Natural killer cell (primary cell): ENCODE measurements at regions not wholly inside any gene's neighbourhood (a gene's known extent, or its start where the extent isn't known, plus 50 kb on each side); places are given as distances from the start of the nearest gene placed in this dataset.

Source experiments
- ATAC-seq, 3 donors: fragments of 150-1000 bp in 2 of 3; fragments of 200-7000 bp in 1 of 3; cut with Tn5 transposase; 1 replicate in 1 of 3; 2 replicates in 2 of 3; pipeline ENCODE4 v1.10.0; 2021; ENCODE audit warnings: mild to moderate bottlenecking in 2 of 3, moderate library complexity in 2 of 3
- DNase-seq, 2 donors: peaks; one replicate each; pipeline versions ENCODE4 v3.0.0 to v3.0.0-alpha.2; 2013 to 2021; ENCODE audit warnings: mixed read lengths in 1 of 2
- H3K27ac ChIP-seq: one replicate; pipeline ENCODE4 v1.5.1; 2013; ENCODE audit warnings: mild to moderate bottlenecking, low read length
- H3K27me3 ChIP-seq: one replicate; pipeline ENCODE4 v1.6.1; 2013; ENCODE audit warnings: low read length; ENCODE audit not compliant: control insufficient read depth, insufficient read depth
- H3K36me3 ChIP-seq: one replicate; pipeline ENCODE4 v1.6.1; 2013; ENCODE audit warnings: low read length; ENCODE audit not compliant: control insufficient read depth, insufficient read depth
- H3K4me1 ChIP-seq: one replicate; pipeline ENCODE4 v1.6.1; 2013; ENCODE audit warnings: low read length; ENCODE audit not compliant: control insufficient read depth, insufficient read depth
- H3K4me3 ChIP-seq: one replicate; pipeline ENCODE4 v1.5.1; 2013; ENCODE audit warnings: low read length
- H3K9me3 ChIP-seq: one replicate; pipeline ENCODE4 v1.6.1; 2013; ENCODE audit warnings: low read length; ENCODE audit not compliant: control insufficient read depth, insufficient read depth
- H3K27ac Mint-ChIP-seq, 2 donors: one replicate each; pipeline ENCODE4 v1.8.0; 2022; ENCODE audit warnings: mild to moderate bottlenecking in 2 of 2, mixed read lengths in 2 of 2, moderate library complexity in 1 of 2
- H3K27me3 Mint-ChIP-seq, 2 donors: one replicate each; pipeline ENCODE4 v1.8.0; 2022; ENCODE audit warnings: low read depth in 2 of 2, mixed read lengths in 2 of 2
- H3K36me3 Mint-ChIP-seq: one replicate; pipeline ENCODE4 v1.8.0; 2022; ENCODE audit warnings: mixed read lengths
- H3K4me1 Mint-ChIP-seq, 2 donors: one replicate each; pipeline ENCODE4 v1.8.0; 2022; ENCODE audit warnings: mixed read lengths in 2 of 2
- H3K4me3 Mint-ChIP-seq: one replicate; pipeline ENCODE4 v1.8.0; 2022; ENCODE audit warnings: mild to moderate bottlenecking, moderate library complexity, mixed read lengths
- H3K9me3 Mint-ChIP-seq, 2 donors: one replicate each; pipeline ENCODE4 v1.8.0; 2022; ENCODE audit warnings: mixed read lengths in 2 of 2
- CTCF ChIP-seq: fragments of 200-600 bp; IDR thresholded peaks from one replicate; pipeline ENCODE4 v1.8.0; 2022; ENCODE audit warnings: antibody characterized with exemption
- WGBS: methylation state at CpG from one replicate; pipeline ENCODE4 v1.1.7; 2013; ENCODE audit warnings: missing lambda C conversion rate; ENCODE audit not compliant: insufficient coverage; 5-methylcytosine and 5-hydroxymethylcytosine counted together
- intact Hi-C: fragments of 100-400 bp; cut with micrococcal nuclease; formaldehyde crosslinking; loops from one replicate; pipeline ENCODE4 v1.14.2; 2022

GRCh38 chr5:1952021-1952420 lies 69.3 kb upstream of the IRX4 start:
- Histone ChIP-seq H3K4me3 (no peak overlapping the region), H3K27ac (no peak overlapping the region), H3K9me3 (no peaks in the 10 kb centered on the region), H3K4me1 (no peaks in the 10 kb centered on the region), H3K36me3 (no peaks in the 10 kb centered on the region), H3K27me3 (no peaks in the 10 kb centered on the region)
- Mint-ChIP-seq H3K27ac (no peak overlapping the region), H3K27me3 (peaks cover 11 to 15% of the 10 kb centered on the region in 2 donors), H3K4me3 (no peak overlapping the region), H3K9me3 (no peaks in the 10 kb centered on the region), H3K4me1 (no peaks in the 10 kb centered on the region), H3K36me3 (no peaks in the 10 kb centered on the region)
- ATAC-seq (no peak), DNase-seq (no peak)
- no peak for TF ChIP-seq CTCF
- intact Hi-C loops: no loop called here
- WGBS: 43% methylated on average over 8 of the region's 8 CpGs

- Histone ChIP-seq H3K36me3 (no peaks in the 10 kb centered on the region), H3K4me1 (no peaks in the 10 kb centered on the region), H3K9me3 (no peaks in the 10 kb centered on the region), H3K4me3 (no peak overlapping the region), H3K27ac (no peak overlapping the region), H3K27me3 (no peaks in the 10 kb centered on the region)
- WGBS: 95% methylated on average over 47 of the region's 54 CpGs
- Mint-ChIP-seq H3K27ac (no peak overlapping the region), H3K4me1 (no peaks in the 10 kb centered on the region), H3K4me3 (no peak overlapping the region), H3K36me3 (no peaks in the 10 kb centered on the region), H3K9me3 (no peaks in the 10 kb centered on the region), H3K27me3 (peaks cover 14 to 20% of the 10 kb centered on the region in 2 donors)
- intact Hi-C loops: no loop called here
- TF ChIP-seq CTCF: no peak
- ATAC-seq (no peak), DNase-seq (no peak)
Observed at GRCh38 chr5:1951165-1951816, 68.6 kb upstream of the IRX4 start.

- Histone ChIP-seq H3K4me1 (no peaks in the 10 kb centered on the region), H3K4me3 (no peak overlapping the region), H3K27ac (no peak overlapping the region), H3K36me3 (no peaks in the 10 kb centered on the region), H3K9me3 (no peaks in the 10 kb centered on the region), H3K27me3 (no peaks in the 10 kb centered on the region)
- peaks cover 14 to 20% of the 10 kb centered on the region in 2 donors for H3K27me3 Mint-ChIP-seq
- H3K4me3 Mint-ChIP-seq: no peak overlapping the region
- DNase-seq: no peak
- intact Hi-C loops: no loop called here
- no peaks in the 10 kb centered on the region for H3K9me3 Mint-ChIP-seq
- 94% methylated on average over 22 of the region's 22 CpGs for WGBS
- H3K36me3 Mint-ChIP-seq: no peaks in the 10 kb centered on the region
- no peak overlapping the region for H3K27ac Mint-ChIP-seq
- no peaks in the 10 kb centered on the region for H3K4me1 Mint-ChIP-seq
- no peak for TF ChIP-seq CTCF
- ATAC-seq: no peak
Observed at GRCh38 chr5:1950708-1951103, 68.0 kb upstream of the IRX4 start.

- Histone ChIP-seq H3K4me3 (no peak overlapping the region), H3K27ac (no peak overlapping the region), H3K4me1 (no peaks in the 10 kb centered on the region), H3K27me3 (no peaks in the 10 kb centered on the region), H3K9me3 (no peaks in the 10 kb centered on the region), H3K36me3 (no peaks in the 10 kb centered on the region)
- WGBS: 85% methylated on average over 31 of the region's 32 CpGs
- Mint-ChIP-seq H3K9me3 (no peaks in the 10 kb centered on the region), H3K36me3 (no peaks in the 10 kb centered on the region), H3K27me3 (peaks cover 14 to 20% of the 10 kb centered on the region in 2 donors), H3K4me1 (no peaks in the 10 kb centered on the region), H3K4me3 (no peak overlapping the region), H3K27ac (no peak overlapping the region)
- ATAC-seq: no peak
- no peak for TF ChIP-seq CTCF
- no peak for DNase-seq
- intact Hi-C loops: no loop called here
Observed at GRCh38 chr5:1950096-1950707, 67.5 kb upstream of the IRX4 start.
